ENCODE measurements at regions not wholly inside any gene's neighbourhood (a gene's known extent, or its start where the extent isn't known, plus 50 kb on each side); places are given as distances from the start of the nearest gene placed in this dataset.

DNA sequence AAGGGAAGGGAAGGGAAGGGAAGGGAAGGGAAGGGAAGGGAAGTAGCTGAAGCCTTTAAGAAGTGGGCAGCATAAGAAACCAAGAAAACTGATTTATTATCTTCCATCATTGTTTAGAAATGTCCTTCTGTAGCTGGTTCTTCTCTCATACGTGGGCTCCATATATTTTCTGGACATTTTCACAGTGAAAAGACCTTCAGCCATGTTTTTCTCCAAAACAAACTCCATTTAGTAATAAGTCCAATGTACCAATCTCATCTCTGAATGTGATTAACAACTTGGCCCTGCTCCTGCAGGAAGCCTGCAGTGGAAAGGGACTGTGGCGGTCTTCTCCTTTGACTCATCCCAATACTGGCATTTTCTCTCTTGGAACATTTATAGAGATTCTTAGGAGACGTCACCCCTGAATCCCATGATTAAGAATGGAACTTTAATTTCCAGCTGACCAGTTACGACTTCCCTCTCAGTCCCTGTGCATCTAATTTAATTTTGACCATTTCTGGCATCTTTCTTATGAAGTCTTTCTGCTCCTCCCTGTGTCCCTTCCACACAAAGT is 96.6 kb upstream of the GUCY1A1 start:
- H2AK5ac ChIP-seq (ENCODE audit: low read depth, low read length): no peak overlapping the region
- no peak for FAIRE-seq

More for the DNA sequence above, 96.6 kb upstream of the GUCY1A1 start:
- Histone ChIP-seq H4K8ac (ENCODE audit: extremely low read depth, insufficient read depth, low read length) (no peak overlapping the region), H3K56ac (replicated peaks; ENCODE audit: insufficient read length, low read depth, low read length) (no peak overlapping the region), H3K23me2 (ENCODE audit: low read depth, low read length) (no peaks in the 10 kb centered on the region), H3K27me3 (replicated peaks in 1 of 4; ENCODE audit: control insufficient read depth in 3 of 4, extremely low read depth in 1 of 4, insufficient read depth in 3 of 4, low read length in 3 of 4) (no peaks in the 10 kb centered on the region), H4K20me1 (replicated peaks in 1 of 2; ENCODE audit: control insufficient read depth in 1 of 2, insufficient read depth in 2 of 2, low read length in 2 of 2) (no peaks in the 10 kb centered on the region), H3K4ac (replicated peaks; ENCODE audit: insufficient read length, low read depth, low read length) (no peak overlapping the region), H3K36me3 (ENCODE audit: control insufficient read depth in 2 of 4, insufficient read depth in 4 of 4, low read length in 3 of 4) (no peaks in the 10 kb centered on the region; a peak in 1 of 8 replicates), H3K14ac (ENCODE audit: insufficient read length) (no peak overlapping the region), H3K4me3 (ENCODE audit: extremely low read depth in 1 of 4, insufficient read depth in 2 of 4, low read depth in 3 of 4, low read length in 4 of 4) (no peak overlapping the region), H2BK5ac (ENCODE audit: low read depth, low read length) (no peak overlapping the region), H3K4me2 (ENCODE audit: insufficient read depth in 1 of 2, low read depth in 2 of 2, low read length in 2 of 2) (no peak overlapping the region), H2BK15ac (ENCODE audit: low read length) (no peak overlapping the region), H3K23ac (ENCODE audit: insufficient read length) (no peak overlapping the region), H2BK12ac (ENCODE audit: low read depth, low read length) (no peak overlapping the region), H2AFZ (ENCODE audit: low read length) (no peak overlapping the region; the same call in 1 of the 2 replicates), H3K27ac (ENCODE audit: low read depth, low read length) (no peak overlapping the region), H3K9me3 (ENCODE audit: insufficient read depth in 2 of 2, low read depth in 1 of 2, low read length in 1 of 2) (no peaks in the 10 kb centered on the region), H3K79me2 (ENCODE audit: control insufficient read depth in 1 of 2, insufficient read depth in 2 of 2, low read length in 2 of 2) (no peaks in the 10 kb centered on the region), H3K18ac (ENCODE audit: extremely low read depth, low read length) (no peak overlapping the region), H3K4me1 (replicated peaks in 1 of 4; ENCODE audit: control insufficient read depth in 3 of 4, insufficient read depth in 4 of 4, low read length in 3 of 4) (no peaks in the 10 kb centered on the region), H3K79me1 (ENCODE audit: low read depth, low read length) (no peaks in the 10 kb centered on the region), H3K9ac (replicated peaks in 1 of 4; ENCODE audit: extremely low read depth in 1 of 4, low read depth in 3 of 4, low read length in 3 of 4) (no peak overlapping the region), H2BK20ac (ENCODE audit: low read length) (no peak overlapping the region), H2BK120ac (replicated peaks; ENCODE audit: low read depth, low read length) (no peak overlapping the region), H4K91ac (replicated peaks; ENCODE audit: insufficient read length, low read length) (no peak overlapping the region), H4K5ac (ENCODE audit: insufficient read length, low read depth, low read length) (no peak overlapping the region)
- CTCF ChIA-PET (ENCODE audit: partially characterized antibody): interaction anchor here (0.9 kb wide), 2 partner anchors 12 to 217 kb away, joined by 3 read pairs; no protein-coding TSS in a partner anchor
- no peak for TF ChIP-seq BCL11A (IDR thresholded peaks at IDR 0.05; ENCODE audit: low read depth in 2 of 2, low read length in 2 of 2)
- TF ChIP-seq, protein P1, sequence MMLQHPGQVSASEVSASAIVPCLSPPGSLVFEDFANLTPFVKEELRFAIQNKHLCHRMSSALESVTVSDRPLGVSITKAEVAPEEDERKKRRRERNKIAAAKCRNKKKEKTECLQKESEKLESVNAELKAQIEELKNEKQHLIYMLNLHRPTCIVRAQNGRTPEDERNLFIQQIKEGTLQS (IDR thresholded peaks at IDR 0.05; ENCODE audit: insufficient read depth, low read depth, low read length): no peak
- TF ChIP-seq NRF1 (IDR thresholded peaks at IDR 0.05; ENCODE audit: low read depth, low read length): no peak
- TF ChIP-seq BRCA1 (IDR thresholded peaks at IDR 0.05; ENCODE audit: low read depth, low read length): no peak
- TF ChIP-seq TAF1 (IDR thresholded peaks at IDR 0.05; ENCODE audit: low read depth, low read length): no peak
- TF ChIP-seq POLR2A (IDR thresholded peaks at IDR 0.05; ENCODE audit: control extremely low read depth in 1 of 2, low read depth in 2 of 2, low read length in 2 of 2): no peak
- no peak for TF ChIP-seq RXRA (IDR thresholded peaks at IDR 0.05; ENCODE audit: insufficient read depth, low read depth, low read length)
- TF ChIP-seq MAFK (IDR thresholded peaks at IDR 0.05; ENCODE audit: low read depth, low read length): no peak
- TF ChIP-seq EP300 (IDR thresholded peaks at IDR 0.05; ENCODE audit: borderline replicate concordance in 1 of 2, low read depth in 2 of 2, low read length in 2 of 2): no peak
- no peak for TF ChIP-seq PHF8 (conservative IDR thresholded peaks at IDR 0.05; ENCODE audit: low read depth, low read length)
- WGBS, 2 experiments (ENCODE audit: extremely low coverage in 1 of 2, insufficient coverage in 1 of 2, insufficient read length in 1 of 2, insufficient replicate concordance in 2 of 2, low coverage in 1 of 2, low lambda C conversion rate in 2 of 2, missing lambda C conversion rate in 1 of 2): 89% methylated on average over 4 of the region's 4 CpGs; no CpG with 5 or more reads in 1 of the 2 experiments
- DNase-seq (ENCODE audit: low read depth in 1 of 2, low spot score in 2 of 2): no peak
- POLR2A ChIA-PET (ENCODE audit: partially characterized antibody): no interaction called here

Measured in H1 (cell line).